GM18519 (cell line): ENCODE measurements at regions not wholly inside any gene's neighbourhood (a gene's known extent, or its start where the extent isn't known, plus 50 kb on each side); places are given as distances from the start of the nearest gene placed in this dataset.
"Not testable (repeated sequence)": the region's sequence is repeated elsewhere in the genome, so short reads cannot be mapped to it uniquely, and the experiment has no call there.

Source experiments
- ATAC-seq: cut with Tn5 transposase; IDR thresholded peaks from one replicate; pipeline ENCODE4 v1.9.1; 2021; ENCODE audit warnings: mild to moderate bottlenecking, moderate library complexity; ENCODE audit not compliant: unreplicated experiment, low FRiP score

DNA sequence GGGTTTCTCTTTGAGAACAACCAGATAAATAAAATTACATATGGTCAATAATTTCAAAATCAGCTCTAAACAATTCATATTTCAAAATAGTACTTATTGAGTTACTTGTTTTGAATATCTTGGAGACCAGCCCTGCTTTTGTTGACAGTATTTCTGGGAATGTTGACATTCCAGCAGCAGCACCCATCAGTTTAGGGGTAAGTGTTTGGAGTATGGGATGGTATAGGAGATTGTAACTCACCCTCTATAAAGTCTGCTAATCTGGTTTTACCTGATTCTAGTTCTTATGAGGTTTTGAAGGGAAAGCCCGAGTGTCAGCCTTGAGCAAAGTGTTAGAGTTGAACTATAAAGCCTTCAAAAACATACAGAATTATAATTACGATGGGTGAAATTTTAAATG lies 139.2 kb upstream of the ANKRD50 start:
- ATAC-seq = no peak

DNA sequence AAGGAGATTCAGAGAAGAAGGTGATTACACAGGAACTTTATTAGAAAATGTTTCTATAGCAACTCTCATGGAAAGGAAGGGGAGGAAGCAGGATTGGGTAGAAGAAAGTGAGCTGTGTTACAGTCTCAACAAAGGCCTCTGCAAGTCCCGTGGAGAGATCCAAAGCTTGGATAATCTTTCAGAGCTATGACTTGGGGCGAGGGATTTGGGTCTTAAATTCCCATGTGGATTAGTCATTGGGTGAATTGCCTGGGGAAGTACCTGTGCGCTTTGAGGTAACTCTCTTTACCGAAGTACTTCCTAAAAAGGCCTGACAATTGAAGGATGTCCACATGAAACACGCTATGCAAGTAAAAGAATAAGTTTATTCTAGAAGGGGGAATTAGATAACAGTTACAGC lies 133.8 kb upstream of the ANKRD50 start:
- no peak for ATAC-seq

DNA sequence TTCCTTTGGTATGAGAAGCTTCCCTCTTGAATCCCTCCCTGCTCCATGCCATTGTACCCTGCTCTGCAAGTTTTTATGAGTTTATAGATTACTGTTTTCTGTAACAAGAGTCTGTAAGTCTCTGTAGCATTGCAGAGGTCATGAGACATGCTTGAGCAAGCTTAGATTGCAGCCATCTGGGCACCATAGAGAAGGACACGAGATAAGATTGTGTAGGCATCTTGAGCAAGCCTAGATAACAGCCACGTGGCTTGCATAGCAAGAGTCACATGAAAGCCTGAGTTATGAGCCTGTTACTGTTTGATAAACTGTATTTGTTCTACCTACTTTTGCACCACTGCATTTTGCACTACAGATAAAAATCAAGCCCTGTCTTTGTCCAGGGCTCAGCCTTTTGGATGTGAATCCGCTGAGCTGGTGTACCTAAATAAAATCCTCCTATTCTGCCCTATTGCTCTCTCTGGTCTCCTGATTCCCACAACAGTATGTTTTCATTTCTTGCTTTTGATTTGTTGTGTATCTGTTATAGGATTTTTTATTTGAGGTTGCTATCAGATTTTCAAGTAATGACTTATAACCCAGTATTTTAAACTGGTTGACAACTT lies 127.4 kb upstream of the ANKRD50 start:
- no peak for ATAC-seq

DNA sequence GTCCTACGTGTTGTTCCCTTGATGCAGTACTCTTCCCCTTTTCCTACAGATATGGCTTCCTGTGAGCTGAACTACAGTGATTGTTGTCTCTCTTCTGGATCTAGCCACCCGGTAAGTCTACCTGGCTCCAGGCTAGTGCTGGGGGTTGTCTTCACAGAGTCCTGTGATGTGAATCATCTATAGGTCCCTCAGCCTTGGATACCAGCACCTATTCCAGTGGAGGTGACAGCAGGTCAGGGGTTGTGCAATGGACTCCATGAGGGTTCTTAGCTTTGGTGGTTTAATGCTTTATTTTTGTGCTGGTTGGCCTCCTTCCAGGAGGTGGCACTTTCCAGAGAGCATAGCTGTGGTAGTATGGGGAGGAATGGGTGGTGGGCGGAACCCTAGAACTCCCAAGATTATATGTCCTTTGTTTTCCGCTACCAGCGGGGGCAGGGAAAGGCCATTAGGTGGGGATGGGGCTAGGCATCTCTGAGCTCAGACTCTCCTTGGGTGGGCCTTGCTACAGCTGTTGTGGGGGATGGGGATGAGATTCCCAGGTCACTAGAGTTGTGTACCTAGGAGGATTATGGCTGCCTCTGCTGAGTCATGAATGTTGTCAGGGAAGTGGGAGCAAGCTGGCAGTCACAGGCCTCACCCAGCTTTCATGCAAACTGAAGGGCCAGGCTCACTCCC lies 121.4 kb upstream of the ANKRD50 start:
- ATAC-seq = no peak

DNA sequence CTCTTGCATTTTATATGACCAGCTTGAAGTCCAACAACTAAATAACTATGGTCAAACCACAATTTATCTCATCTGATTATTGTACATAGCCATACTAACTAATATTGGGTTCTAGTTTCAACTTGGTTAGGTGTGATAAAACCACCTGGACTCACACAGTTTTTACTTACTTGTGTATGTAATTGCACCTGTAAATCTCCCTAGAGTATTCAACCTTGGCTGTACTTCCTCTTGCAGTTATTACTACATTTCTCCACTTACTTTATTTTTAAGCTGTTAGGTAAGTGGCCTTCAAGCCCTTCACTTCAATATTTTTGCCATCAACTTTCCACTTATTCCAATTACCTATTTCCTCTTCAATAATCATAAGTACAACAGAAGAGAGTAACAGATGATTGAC lies 115.8 kb upstream of the ANKRD50 start:
- ATAC-seq = no peak

DNA sequence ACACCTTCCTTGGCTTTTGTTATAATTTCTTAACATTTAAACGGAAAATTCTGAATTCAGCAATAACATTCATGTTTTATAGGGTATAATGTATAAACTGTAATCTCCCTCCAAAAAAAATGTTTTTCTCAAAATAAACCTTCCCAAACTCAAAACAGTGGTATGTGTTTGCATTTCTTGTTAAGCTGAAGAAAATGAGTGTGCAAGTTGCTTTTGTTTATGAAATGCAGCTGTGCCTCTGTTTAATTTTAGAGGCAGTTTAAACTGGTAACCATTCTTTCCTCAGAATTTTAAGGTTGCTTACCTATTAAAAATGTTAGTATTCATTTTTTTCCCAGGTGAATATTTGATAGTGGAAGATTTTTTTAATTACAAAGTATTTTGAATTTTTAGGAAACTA lies 105.0 kb upstream of the ANKRD50 start:
- ATAC-seq = no peak

DNA sequence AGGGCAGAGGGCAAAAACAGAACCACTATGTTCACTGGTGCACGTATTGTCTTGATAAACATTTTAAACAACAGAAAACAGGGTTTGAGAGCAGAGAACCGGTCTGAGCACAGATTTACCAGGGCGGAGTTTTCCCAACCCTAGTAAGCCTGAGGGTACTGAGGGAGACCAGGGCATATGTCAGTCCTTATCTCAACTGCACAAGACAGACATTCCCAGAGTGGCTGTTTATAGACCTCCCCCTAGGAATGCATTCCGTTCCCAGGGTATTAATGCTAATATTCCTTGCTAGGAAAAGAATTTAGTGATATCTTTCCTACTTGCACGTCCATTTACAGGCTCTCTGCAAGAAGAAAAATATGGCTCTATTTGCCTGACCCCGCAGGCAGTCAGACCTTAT lies 99.7 kb upstream of the ANKRD50 start:
- not testable (repeated sequence) for ATAC-seq

DNA sequence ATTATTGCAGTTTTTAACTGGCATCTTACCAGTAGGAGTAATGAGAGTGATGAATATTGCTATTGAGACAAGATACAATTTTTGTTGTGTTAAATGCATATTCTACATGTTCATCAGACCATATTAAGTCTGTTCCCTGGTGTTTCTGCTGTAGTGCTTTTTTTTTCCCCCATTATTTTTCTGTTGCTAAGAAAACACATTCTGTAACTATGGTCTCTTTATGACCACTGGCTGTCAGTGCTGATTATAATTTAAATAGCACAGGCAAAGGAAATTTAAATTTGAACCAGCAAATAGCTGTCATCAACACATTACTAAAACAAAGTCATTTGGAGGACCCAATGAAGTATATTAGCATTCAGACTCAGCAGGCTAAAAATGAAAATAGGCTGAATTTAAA lies 98.3 kb upstream of the ANKRD50 start:
- ATAC-seq = no peak

DNA sequence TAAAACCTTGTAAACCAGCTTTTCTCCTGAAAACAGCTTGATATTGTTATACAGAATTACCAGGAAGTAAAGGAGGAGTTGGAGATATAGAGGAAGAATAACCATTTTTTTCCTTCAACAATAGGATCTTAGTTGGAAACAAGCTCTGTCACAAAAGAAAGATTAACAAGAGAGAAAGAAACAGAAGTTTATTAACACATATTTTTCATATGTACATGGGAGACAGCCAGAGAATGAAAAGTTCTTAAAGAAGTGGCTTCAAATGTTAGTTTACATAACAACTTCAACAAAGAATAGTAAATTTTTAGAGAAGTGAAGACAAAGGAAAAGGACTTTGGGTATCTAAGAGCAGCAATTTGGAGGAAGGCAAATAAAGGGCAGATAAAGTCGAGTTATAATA lies 94.9 kb upstream of the ANKRD50 start:
- ATAC-seq = no peak

DNA sequence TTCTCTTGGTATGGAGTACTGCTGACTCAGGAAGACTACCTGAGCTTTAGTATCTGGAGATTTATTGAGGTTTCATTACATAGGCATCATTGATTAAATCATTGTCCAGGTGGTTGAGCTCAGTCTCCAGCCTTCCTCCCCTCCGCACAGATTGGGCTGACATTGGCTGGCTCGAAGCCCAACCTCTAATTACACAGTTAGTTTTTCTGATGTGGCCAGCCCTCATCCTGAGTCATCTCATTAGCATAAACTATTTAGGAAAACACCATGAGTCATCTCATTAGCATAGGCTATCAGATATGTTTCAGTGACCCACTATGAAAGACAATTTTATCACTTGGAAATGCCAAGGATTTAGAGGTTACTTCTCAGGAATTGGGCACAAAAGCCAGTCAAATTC lies 93.9 kb upstream of the ANKRD50 start:
- ATAC-seq = no peak

DNA sequence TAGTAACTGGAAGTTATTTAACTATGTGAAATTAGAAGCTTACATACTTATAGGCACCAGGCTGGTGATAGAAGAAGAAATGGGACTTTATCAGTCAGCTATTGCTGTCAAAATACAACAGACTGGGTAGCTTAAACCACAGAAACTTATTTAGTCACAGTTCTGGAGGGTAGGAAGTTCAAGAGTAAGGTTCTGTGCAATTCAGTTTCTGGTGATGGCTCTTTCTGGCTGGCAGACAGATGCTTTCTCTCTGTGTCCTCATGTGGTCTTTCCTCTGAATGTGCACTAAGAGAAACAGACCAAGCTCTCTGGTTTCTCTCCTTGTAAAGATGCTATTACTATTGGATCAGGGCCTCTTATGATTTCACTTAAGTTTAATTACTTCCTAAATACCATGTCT lies 92.1 kb upstream of the ANKRD50 start:
- ATAC-seq = peak; percentile 49

DNA sequence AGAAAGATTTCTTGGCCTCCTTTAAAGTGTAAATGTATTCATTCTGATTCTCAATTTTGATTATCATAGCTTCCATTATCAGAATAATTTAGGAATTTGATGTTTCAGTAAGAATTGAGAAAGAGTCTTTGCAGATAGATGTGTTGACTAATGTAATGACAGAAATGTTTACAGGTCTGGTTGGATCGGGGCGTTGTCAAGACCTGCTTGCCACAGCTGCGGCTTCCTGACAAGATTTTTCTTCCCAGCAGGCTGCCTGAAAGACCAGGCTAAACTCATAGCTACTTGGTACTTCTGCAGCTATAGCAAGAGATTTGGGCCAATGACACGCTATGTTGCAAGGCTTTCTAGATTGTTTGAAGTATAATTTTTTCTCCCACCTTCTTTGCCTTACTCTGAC lies 91.5 kb upstream of the ANKRD50 start:
- no peak for ATAC-seq

DNA sequence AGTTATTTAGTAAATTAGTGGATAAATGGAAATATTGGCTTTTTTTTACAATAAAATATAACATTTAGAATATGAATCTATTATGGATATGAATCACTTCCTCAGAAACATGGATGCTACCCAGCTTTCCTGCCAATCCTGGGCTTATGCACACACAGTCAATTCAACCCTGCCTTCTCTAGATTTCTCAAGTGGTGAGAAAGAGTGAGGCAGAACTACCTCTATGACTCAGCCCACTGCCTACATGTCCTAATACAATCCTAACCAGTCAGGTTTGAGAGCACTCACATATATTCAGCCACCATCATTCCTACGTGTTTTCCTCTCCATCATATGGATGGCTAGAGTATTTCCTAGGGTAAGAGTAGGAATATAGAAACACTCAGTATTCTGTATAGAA lies 91.1 kb upstream of the ANKRD50 start:
- no peak for ATAC-seq

DNA sequence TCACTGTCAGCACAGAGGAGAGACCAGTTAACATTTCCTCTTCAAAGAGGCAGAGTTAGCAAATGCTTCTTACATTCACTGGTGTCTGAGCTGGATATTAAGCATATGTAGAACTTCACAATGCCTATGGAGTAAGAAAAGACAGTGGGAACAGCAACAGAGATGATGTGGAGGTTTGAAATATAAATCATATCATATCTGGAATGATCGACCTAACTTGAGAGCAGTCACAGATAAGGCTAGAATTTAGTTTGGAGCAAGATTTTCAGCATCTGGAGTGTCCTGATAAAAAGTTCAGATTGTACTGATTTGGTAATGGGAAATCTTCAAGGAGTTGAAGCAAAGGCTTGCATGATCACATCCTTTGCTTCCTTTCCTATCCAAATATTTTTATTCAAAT lies 90.5 kb upstream of the ANKRD50 start:
- no peak for ATAC-seq

DNA sequence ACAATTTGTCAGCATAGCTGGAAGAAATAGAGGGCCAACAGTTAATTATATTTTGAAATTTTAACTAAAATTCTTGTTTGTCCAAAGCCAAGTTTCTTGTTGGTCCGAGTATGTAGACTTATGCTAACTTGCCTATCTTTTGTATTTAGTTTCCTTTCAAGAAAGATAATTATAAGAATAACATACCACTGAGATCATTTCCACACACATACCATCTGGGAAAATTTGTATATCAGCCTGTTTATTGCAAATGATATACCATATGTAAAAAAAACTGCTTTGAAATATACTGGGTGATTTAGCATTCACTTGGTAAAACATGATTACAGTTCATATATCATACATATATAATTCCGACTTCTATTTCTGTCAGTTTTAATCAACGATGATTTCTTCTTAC lies 84.7 kb upstream of the ANKRD50 start:
- no peak for ATAC-seq

DNA sequence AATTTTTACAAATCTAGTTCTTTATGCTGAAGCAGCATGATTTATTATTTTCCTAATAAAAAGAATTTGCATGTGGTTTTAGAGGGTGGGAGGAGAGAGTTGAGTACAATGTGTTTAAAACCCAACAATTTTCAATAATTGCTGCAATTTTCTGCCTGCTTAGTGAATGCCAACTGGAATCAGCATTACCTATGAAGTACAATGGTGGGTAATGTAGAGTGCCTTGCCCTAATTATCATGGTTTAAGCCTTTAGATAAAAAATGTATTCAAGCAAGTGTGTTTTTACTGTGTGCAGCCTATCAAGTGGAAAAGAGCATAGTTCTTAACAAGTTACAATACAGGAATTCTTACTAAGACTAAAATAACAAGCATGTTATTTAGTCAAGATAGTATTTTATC lies 77.9 kb upstream of the ANKRD50 start:
- no peak for ATAC-seq

DNA sequence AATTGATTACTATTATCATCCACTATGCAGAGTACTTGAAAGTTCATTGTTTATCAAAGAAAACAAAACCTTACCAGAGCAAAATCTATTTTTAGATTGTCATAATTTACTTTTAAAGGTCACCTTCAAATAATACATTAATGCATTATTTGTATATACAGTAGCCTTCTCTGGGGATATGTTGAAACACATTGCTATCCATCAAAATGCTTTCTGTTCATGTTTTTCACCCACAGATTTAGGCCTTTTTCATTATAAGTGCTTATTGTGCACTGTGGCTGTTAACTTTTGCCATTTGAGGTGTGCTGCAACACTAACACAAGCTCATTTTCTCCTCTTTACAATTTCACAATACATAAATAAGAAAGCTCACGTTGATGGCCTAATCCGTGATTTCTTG lies 74.1 kb upstream of the ANKRD50 start:
- no peak for ATAC-seq

DNA sequence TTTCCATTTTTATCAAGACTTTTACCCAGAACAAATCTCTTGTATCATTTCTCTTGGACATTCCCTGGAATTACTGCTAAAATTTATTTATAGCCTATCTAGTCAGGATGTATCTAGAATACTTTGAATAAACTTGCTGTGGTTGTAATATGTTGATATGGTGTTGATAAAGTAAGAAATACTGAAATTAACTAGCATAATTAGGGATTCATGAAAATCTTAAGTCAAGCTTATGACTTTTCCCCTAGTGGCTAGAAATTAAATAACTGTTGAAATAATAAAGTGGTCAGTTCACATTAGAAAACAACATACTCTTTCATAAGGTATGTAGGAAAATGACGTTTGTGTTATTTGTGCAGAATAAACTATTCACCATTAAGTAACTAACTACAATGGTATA lies 73.1 kb upstream of the ANKRD50 start:
- ATAC-seq = no peak

DNA sequence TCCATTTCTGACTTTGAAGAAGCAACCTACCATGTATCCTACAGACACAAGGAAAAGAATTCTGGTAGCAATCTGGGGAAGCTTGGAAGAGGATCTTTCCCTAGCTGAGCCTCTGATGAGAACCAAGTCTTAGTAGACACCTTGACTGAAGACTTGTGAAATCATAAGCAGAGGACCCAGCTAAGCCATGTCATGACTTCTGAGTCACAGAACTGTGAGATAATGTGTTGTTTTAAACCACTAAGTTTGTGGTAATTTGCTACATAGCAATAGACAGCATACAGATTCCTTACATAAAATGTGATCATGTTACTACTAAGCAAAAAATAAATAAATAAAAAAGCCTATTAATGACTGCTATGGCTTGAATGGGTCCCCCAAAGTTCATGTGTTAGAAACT lies 71.3 kb upstream of the ANKRD50 start:
- no peak for ATAC-seq

DNA sequence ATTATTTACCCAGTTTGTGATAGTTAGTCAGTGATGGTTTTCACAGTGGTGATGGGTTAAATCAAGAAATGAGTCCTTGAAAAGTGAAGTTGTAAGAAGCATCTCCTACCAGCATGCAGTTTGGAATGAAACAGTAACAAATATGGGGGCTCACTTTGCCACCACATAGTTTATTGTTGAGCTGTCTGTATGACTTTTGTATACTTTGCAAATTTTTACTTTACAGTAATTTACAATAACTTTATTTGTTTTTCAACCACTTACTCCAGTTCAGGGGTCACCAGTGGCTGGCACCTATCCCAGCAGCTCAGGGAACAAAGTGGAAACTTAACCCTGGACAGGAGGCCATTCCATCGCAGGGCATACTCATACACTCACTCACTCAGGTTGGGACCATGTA lies 64.5 kb upstream of the ANKRD50 start:
- ATAC-seq = no peak

DNA sequence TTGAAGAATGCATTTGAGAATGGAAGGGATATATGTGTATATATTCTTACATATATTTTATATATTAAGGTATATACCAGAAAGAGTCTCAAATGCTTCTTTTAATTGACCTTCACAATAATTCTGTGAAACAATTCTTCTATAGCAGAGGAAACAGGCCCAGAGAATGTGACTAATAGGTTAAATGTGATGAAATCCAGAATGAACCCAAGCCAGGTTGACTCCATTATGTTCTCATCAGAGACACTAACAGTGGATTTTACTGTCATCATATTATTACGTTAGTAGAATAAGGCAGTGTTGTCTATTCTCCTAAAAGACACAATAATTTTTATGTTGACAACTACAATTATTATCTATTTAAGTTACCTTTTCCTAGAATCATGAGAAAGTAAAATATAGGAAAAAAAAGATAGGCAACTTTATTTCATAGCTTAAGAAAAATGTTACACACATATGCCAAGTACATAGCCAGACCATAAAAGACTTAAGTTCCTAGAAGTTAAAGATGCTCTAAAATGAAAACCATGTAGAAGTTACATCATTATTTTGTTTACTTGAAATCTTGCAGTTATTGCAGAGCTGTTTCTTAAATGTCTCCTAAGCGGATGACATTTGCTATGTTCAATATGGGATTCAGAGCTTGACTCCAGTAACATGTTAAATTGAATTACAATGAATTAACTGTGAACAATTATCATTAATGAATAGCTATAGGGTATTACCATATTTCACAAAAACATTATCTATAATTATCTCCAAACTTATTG lies 56.2 kb upstream of the ANKRD50 start:
- no peak for ATAC-seq

DNA sequence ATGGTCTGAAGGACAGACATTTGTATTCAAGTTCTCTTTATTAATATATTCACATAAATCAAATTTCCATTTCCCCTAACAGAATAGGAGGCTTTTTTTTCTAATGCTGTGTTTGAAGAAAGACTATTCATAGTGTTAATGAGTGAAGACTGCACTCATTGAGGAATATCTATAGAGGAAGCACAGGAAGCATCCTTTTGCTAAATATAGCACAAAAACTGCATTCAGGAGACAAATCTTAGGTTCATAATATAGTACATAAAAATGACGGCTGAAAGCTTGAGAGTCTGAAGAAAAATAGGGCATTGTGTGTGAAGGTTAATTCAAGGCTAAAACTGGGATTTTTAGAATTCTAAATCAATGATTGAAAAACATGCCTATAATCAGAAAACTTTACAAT lies 50.4 kb upstream of the ANKRD50 start:
- ATAC-seq = no peak
